HL-60 (cell line): ENCODE measurements at regions not wholly inside any gene's neighbourhood (a gene's known extent, or its start where the extent isn't known, plus 50 kb on each side); places are given as distances from the start of the nearest gene placed in this dataset.

Experiments used
- GABPA ChIP-seq: IDR thresholded peaks from 2 replicates; pipeline ENCODE4 v1.6.1; 2012; ENCODE audit warnings: low read depth
- POLR2AphosphoS5 ChIP-seq: IDR thresholded peaks from 2 replicates; pipeline ENCODE4 v1.6.1; 2012; ENCODE audit warnings: low read depth
- SPI1 ChIP-seq: IDR thresholded peaks from 2 replicates; pipeline ENCODE4 v1.6.1; 2012; ENCODE audit warnings: low read depth, mild to moderate bottlenecking, borderline replicate concordance
- TF ChIP-seq, protein P1 (sequence below): IDR thresholded peaks from one replicate; pipeline ENCODE4 v1.5.1; 2011; ENCODE audit warnings: low read length, control low read depth, inconsistent platforms; ENCODE audit not compliant: insufficient read depth

DNA sequence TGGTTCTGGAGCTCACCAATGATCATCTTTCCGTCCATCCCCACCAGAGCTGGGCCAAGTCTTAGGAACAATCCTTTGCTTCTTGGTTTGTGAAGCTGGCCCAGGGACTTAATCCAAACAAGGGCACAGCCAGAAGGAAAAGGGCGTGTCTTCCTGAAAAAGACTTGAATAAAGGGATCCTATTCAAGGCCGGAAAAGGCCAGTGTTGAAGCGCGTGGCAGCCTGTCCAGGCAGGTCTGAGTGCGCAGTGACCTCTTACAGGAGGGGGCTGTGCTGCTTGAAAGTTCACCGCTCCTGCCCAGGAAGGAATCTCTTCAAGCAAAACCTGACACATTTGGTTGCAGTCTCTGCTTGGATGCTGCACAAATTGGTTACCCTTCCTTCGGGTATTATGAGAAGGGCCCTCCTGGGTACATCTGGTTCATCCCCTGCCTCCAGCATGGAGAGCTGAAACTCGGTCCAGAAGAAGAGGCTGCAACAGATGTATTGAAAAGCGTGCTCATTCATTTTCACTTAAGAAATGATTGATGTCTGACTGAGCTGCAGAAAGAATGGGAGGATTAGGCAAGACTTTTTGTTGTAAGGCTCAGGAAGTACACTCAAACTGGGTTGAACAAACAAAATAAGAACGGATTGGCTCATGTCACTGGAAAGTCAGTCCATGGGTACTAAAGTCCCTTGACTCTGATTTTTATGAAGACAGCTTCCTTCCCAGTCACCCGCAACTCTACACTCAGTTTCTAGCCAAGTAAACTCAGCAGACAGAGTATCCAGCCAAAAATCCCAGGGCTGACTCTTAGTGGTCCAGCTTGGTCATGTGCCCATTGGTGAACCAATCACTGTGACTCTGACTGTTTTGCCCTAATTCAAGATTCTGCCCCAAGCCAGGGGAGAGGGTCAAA, 136.3 kb downstream of the TFAP2C start:
- TF ChIP-seq, protein P1, sequence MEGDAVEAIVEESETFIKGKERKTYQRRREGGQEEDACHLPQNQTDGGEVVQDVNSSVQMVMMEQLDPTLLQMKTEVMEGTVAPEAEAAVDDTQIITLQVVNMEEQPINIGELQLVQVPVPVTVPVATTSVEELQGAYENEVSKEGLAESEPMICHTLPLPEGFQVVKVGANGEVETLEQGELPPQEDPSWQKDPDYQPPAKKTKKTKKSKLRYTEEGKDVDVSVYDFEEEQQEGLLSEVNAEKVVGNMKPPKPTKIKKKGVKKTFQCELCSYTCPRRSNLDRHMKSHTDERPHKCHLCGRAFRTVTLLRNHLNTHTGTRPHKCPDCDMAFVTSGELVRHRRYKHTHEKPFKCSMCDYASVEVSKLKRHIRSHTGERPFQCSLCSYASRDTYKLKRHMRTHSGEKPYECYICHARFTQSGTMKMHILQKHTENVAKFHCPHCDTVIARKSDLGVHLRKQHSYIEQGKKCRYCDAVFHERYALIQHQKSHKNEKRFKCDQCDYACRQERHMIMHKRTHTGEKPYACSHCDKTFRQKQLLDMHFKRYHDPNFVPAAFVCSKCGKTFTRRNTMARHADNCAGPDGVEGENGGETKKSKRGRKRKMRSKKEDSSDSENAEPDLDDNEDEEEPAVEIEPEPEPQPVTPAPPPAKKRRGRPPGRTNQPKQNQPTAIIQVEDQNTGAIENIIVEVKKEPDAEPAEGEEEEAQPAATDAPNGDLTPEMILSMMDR, result no peak
- TF ChIP-seq SPI1, result no peak
- TF ChIP-seq GABPA, result no peak
- no peak for TF ChIP-seq POLR2AphosphoS5
